CD14-positive monocyte (primary cell): ENCODE measurements at regions not wholly inside any gene's neighbourhood (a gene's known extent, or its start where the extent isn't known, plus 50 kb on each side); places are given as distances from the start of the nearest gene placed in this dataset.
"Not testable (repeated sequence)": the region's sequence is repeated elsewhere in the genome, so short reads cannot be mapped to it uniquely, and the experiment has no call there.

Source experiments
- DNase-seq, 3 donors: peaks; one replicate each; pipeline ENCODE4 v3.0.0-alpha.2; 2011 to 2022
- H2AFZ ChIP-seq: 2 replicates; pipeline ENCODE4 v1.6.0; 2012; ENCODE audit warnings: mild to moderate bottlenecking, low read depth, low read length, inconsistent platforms; ENCODE audit not compliant: insufficient read depth, poor library complexity, severe bottlenecking
- H3K27ac ChIP-seq, 2 donors: 1 replicate in 1 of 2; 2 replicates in 1 of 2; pipeline ENCODE4 v1.5.1; 2012 to 2013; ENCODE audit warnings: low read length in 2 of 2, control low read depth in 1 of 2, inconsistent platforms in 1 of 2, low read depth in 1 of 2, mild to moderate bottlenecking in 1 of 2
- H3K27me3 ChIP-seq, 2 donors: one replicate each; pipeline versions ENCODE4 v1.6.0 to v1.6.1; 2011 to 2013; ENCODE audit warnings: low read length in 2 of 2; ENCODE audit not compliant: control insufficient read depth in 2 of 2, insufficient read depth in 2 of 2
- H3K36me3 ChIP-seq, 2 donors: replicated peaks in 1 of 2; 1 replicate in 1 of 2; 2 replicates in 1 of 2; pipeline versions ENCODE4 v1.5.1 to v1.6.1; 2012 to 2013; ENCODE audit warnings: low read length in 2 of 2, control low read depth in 1 of 2, inconsistent platforms in 1 of 2, mild to moderate bottlenecking in 1 of 2; ENCODE audit not compliant: insufficient read depth in 2 of 2, control insufficient read depth in 1 of 2
- H3K4me1 ChIP-seq, 2 donors: 1 replicate in 1 of 2; 2 replicates in 1 of 2; pipeline versions ENCODE4 v1.5.1 to v1.6.1; 2012 to 2013; ENCODE audit warnings: low read length in 2 of 2, control low read depth in 1 of 2, inconsistent platforms in 1 of 2, mild to moderate bottlenecking in 1 of 2, moderate library complexity in 1 of 2; ENCODE audit not compliant: insufficient read depth in 2 of 2, control insufficient read depth in 1 of 2
- H3K4me2 ChIP-seq: replicated peaks from 2 replicates; pipeline ENCODE3; 2012; ENCODE audit warnings: low read length, moderate library complexity, mild to moderate bottlenecking; ENCODE audit not compliant: poor library complexity, severe bottlenecking; ENCODE audit errors: extremely low read depth
- H3K4me3 ChIP-seq, 3 experiments: fragments of 200-600 bp in 1 of 3; sonication (generic) in 1 of 3; replicated peaks in 1 of 3; 1 replicate in 2 of 3; 2 replicates in 1 of 3; pipeline ENCODE4 v1.5.1; 2011 to 2013; ENCODE audit warnings: low read length in 3 of 3, mild to moderate bottlenecking in 3 of 3, control low read depth in 2 of 3, low read depth in 2 of 3, inconsistent platforms in 1 of 3, moderate library complexity in 1 of 3
- H3K79me2 ChIP-seq: 2 replicates; pipeline ENCODE4 v1.6.0; 2012; ENCODE audit warnings: mild to moderate bottlenecking, control low read depth, inconsistent platforms, low read length, moderate library complexity; ENCODE audit not compliant: insufficient read depth
- H3K9ac ChIP-seq: 2 replicates; pipeline ENCODE4 v1.6.0; 2017; ENCODE audit warnings: low read length, mild to moderate bottlenecking; ENCODE audit not compliant: insufficient read depth, poor library complexity, severe bottlenecking
- H3K9me3 ChIP-seq, 2 donors: replicated peaks in 1 of 2; 1 replicate in 1 of 2; 2 replicates in 1 of 2; pipeline versions ENCODE4 v1.5.1 to v1.6.1; 2012 to 2013; ENCODE audit warnings: low read length in 2 of 2, control low read depth in 1 of 2; ENCODE audit not compliant: control insufficient read depth in 1 of 2, insufficient read depth in 1 of 2
- H4K20me1 ChIP-seq: 2 replicates; pipeline ENCODE4 v1.6.0; 2012; ENCODE audit warnings: mild to moderate bottlenecking, low read length, control low read depth, moderate library complexity; ENCODE audit not compliant: insufficient read depth
- H3K27ac Mint-ChIP-seq, 7 donors: one replicate each; pipeline ENCODE4 v1.8.0; 2020; ENCODE audit warnings: mild to moderate bottlenecking in 7 of 7, mixed read lengths in 7 of 7, moderate library complexity in 6 of 7, inconsistent platforms in 2 of 7
- H3K27me3 Mint-ChIP-seq, 3 donors: one replicate each; pipeline ENCODE4 v1.8.0; 2021 to 2022; ENCODE audit warnings: low read depth in 3 of 3, mild to moderate bottlenecking in 3 of 3, mixed read lengths in 3 of 3, moderate library complexity in 3 of 3, inconsistent platforms in 1 of 3
- H3K36me3 Mint-ChIP-seq, 2 donors: one replicate each; pipeline ENCODE4 v1.8.0; 2020; ENCODE audit warnings: mixed read lengths in 2 of 2, inconsistent platforms in 1 of 2, mild to moderate bottlenecking in 1 of 2
- H3K4me1 Mint-ChIP-seq: one replicate; pipeline ENCODE4 v1.8.0; 2020; ENCODE audit warnings: mild to moderate bottlenecking, mixed read lengths
- H3K4me3 Mint-ChIP-seq, 2 donors: one replicate each; pipeline ENCODE4 v1.8.0; 2020; ENCODE audit warnings: mild to moderate bottlenecking in 2 of 2, mixed read lengths in 2 of 2, moderate library complexity in 1 of 2
- H3K9me3 Mint-ChIP-seq, 7 donors: one replicate each; pipeline ENCODE4 v1.8.0; 2020 to 2022; ENCODE audit warnings: mixed read lengths in 7 of 7, mild to moderate bottlenecking in 6 of 7, moderate library complexity in 6 of 7, inconsistent platforms in 2 of 7
- WGBS: methylation state at CpG from one replicate; pipeline ENCODE4 v1.1.5; 2013; ENCODE audit warnings: missing lambda C conversion rate; ENCODE audit not compliant: insufficient coverage; 5-methylcytosine and 5-hydroxymethylcytosine counted together
- intact Hi-C, 2 donors: fragments of 100-400 bp; cut with micrococcal nuclease; formaldehyde crosslinking; loops; one replicate each; pipeline versions ENCODE4 v1.15.0 to v1.15.1; 2023
- TF ChIP-seq, protein P1 (sequence below): fragments of 200-600 bp; IDR thresholded peaks from one replicate; pipeline ENCODE4 v1.8.0; 2022; ENCODE audit warnings: antibody characterized with exemption, mild to moderate bottlenecking

DNA sequence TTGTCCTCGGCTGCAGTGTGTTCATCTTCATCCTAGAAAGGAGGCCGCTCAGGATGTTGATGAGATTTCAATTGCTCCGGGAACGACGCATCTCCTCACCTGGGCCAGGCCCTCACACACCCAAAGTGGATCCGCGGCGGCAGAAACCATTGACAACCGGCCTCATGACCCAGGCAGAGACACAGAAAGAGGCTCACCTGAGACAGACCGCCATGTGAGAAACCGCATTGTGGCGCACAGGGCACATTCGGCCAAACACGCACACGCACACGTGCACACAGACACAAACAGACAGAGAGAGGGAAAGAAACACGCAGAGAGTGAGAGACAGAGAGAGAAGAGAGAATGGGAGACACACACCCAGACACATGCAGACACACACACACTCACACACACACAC lies 3879.3 kb downstream of the SRGAP2C start:
- peaks cover 24 to 38% of the 10 kb centered on the region in 2 donors for H3K9me3 ChIP-seq
- not testable (repeated sequence) for DNase-seq

DNA sequence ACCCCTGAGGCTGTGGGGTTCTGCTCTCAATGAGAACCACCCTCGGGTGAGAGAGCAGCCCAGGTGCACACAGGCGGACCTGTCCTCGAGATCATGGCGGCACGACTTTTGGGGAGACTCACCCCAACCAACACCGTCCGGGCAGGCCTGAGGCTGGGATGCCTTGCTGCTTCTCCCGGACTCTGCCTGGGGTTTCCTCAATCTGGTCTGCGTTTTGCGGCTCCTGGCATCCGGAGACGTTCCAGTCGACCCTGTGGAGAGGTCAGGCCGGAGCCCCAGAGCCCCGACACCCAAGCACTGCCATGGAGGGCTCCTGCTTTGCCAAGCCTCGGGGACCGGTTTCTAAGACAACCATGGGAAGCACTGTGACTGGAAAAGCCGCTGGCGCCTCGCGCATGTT lies 3879.7 kb downstream of the SRGAP2C start:
- H3K27ac ChIP-seq = no peak overlapping the region
- Mint-ChIP-seq H3K27ac (no peak overlapping the region), H3K36me3 (no peaks in the 10 kb centered on the region), H3K4me1 (no peaks in the 10 kb centered on the region), H3K27me3 (no peaks in the 10 kb centered on the region), H3K4me3 (no peak overlapping the region), H3K9me3 (peaks cover 23 to 43% (median 33%) of the 10 kb centered on the region in 7 donors)
- H3K9ac ChIP-seq = no peak overlapping the region
- intact Hi-C loops = no loop called here
- no peaks in the 10 kb centered on the region for H3K27me3 ChIP-seq
- no peak overlapping the region for H2AFZ ChIP-seq
- TF ChIP-seq, protein P1, sequence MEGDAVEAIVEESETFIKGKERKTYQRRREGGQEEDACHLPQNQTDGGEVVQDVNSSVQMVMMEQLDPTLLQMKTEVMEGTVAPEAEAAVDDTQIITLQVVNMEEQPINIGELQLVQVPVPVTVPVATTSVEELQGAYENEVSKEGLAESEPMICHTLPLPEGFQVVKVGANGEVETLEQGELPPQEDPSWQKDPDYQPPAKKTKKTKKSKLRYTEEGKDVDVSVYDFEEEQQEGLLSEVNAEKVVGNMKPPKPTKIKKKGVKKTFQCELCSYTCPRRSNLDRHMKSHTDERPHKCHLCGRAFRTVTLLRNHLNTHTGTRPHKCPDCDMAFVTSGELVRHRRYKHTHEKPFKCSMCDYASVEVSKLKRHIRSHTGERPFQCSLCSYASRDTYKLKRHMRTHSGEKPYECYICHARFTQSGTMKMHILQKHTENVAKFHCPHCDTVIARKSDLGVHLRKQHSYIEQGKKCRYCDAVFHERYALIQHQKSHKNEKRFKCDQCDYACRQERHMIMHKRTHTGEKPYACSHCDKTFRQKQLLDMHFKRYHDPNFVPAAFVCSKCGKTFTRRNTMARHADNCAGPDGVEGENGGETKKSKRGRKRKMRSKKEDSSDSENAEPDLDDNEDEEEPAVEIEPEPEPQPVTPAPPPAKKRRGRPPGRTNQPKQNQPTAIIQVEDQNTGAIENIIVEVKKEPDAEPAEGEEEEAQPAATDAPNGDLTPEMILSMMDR = no peak
- peaks cover 26 to 42% of the 10 kb centered on the region in 2 donors for H3K9me3 ChIP-seq
- H4K20me1 ChIP-seq = no peaks in the 10 kb centered on the region
- H3K4me1 ChIP-seq = no peaks in the 10 kb centered on the region
- no peak overlapping the region for H3K4me2 ChIP-seq
- H3K79me2 ChIP-seq = no peaks in the 10 kb centered on the region
- DNase-seq = no peak
- H3K36me3 ChIP-seq = no peaks in the 10 kb centered on the region
- WGBS = 87% methylated on average over 12 of the region's 21 CpGs
- no peak overlapping the region for H3K4me3 ChIP-seq

More for the DNA sequence above, 3879.3 kb downstream of the SRGAP2C start:
- H3K27ac Mint-ChIP-seq, H2AFZ ChIP-seq, H3K4me3 ChIP-seq, H3K27me3 ChIP-seq, H3K27ac ChIP-seq, intact Hi-C loops, H3K4me1 ChIP-seq, H3K36me3 ChIP-seq, H3K9ac ChIP-seq, H3K4me2 ChIP-seq, H3K4me3 Mint-ChIP-seq, H3K36me3 Mint-ChIP-seq, H3K4me1 Mint-ChIP-seq, H4K20me1 ChIP-seq, H3K79me2 ChIP-seq, H3K27me3 Mint-ChIP-seq: not testable (repeated sequence)
- WGBS = 96% methylated on average over 4 of the region's 17 CpGs
- H3K9me3 Mint-ChIP-seq = peaks cover 23 to 42% (median 33%) of the 10 kb centered on the region in 7 donors
